Mucosa of stomach (tissue), 1 donor: ENCODE measurements at regions not wholly inside any gene's neighbourhood (a gene's known extent, or its start where the extent isn't known, plus 50 kb on each side); places are given as distances from the start of the nearest gene placed in this dataset.
"Not testable (repeated sequence)": the region's sequence is repeated elsewhere in the genome, so short reads cannot be mapped to it uniquely, and the experiment has no call there.

Experiments used
- H3K27me3 ChIP-seq: one replicate; pipeline ENCODE4 v1.7.0; 2013; ENCODE audit warnings: mild to moderate bottlenecking, low read length; ENCODE audit not compliant: control insufficient read depth, insufficient read depth
- H3K36me3 ChIP-seq: one replicate; pipeline ENCODE4 v1.7.0; 2013; ENCODE audit warnings: low read length; ENCODE audit not compliant: control insufficient read depth, insufficient read depth
- H3K4me1 ChIP-seq: one replicate; pipeline ENCODE4 v1.7.0; 2013; ENCODE audit warnings: mild to moderate bottlenecking, low read length; ENCODE audit not compliant: control insufficient read depth, insufficient read depth
- H3K4me3 ChIP-seq: one replicate; pipeline ENCODE4 v1.7.0; 2013; ENCODE audit warnings: low read length
- H3K9ac ChIP-seq: one replicate; pipeline ENCODE4 v1.7.0; 2013; ENCODE audit warnings: mild to moderate bottlenecking, low read length, moderate library complexity
- H3K9me3 ChIP-seq: one replicate; pipeline ENCODE4 v1.7.0; 2013; ENCODE audit warnings: mild to moderate bottlenecking, low read length, moderate library complexity; ENCODE audit not compliant: control insufficient read depth
- donor health status: Pancreatic carcinoma.

GRCh38 chrX:5683996-5684395, 544.7 kb downstream of the NLGN4X start:
- Histone ChIP-seq H3K4me3 (no peak overlapping the region), H3K27me3 (no peaks in the 10 kb centered on the region), H3K9ac (no peak overlapping the region), H3K9me3 (no peaks in the 10 kb centered on the region), H3K4me1 (no peaks in the 10 kb centered on the region), H3K36me3 (no peaks in the 10 kb centered on the region)

DNA sequence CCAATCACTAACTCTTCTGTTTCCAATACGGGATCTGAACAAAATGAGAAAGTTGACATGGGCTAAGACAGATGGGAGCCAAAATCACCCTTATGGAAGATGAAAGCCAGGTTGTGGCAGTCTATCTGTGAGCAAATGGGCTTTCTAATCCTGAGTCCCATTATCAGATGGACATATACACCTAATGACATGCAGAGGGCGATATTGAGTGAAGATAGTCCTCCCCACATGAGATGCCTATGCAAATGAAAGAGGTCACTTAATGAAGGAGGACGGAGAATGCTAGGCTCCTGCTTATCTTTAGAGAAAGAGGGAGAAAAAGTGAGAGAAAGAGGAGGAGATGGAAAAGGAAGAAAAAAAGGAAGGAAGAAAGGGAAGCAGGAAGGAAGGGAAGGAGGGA, 547.5 kb downstream of the NLGN4X start:
- Histone ChIP-seq H3K4me3 (no peak overlapping the region), H3K9ac (no peak overlapping the region), H3K27me3 (no peaks in the 10 kb centered on the region), H3K4me1 (no peaks in the 10 kb centered on the region), H3K36me3 (no peaks in the 10 kb centered on the region), H3K9me3 (no peaks in the 10 kb centered on the region)

- Histone ChIP-seq H3K36me3 (no peaks in the 10 kb centered on the region), H3K27me3 (no peaks in the 10 kb centered on the region)
These were observed 554.6 kb downstream of the NLGN4X start for GRCh38 chrX:5674036-5674435.

DNA sequence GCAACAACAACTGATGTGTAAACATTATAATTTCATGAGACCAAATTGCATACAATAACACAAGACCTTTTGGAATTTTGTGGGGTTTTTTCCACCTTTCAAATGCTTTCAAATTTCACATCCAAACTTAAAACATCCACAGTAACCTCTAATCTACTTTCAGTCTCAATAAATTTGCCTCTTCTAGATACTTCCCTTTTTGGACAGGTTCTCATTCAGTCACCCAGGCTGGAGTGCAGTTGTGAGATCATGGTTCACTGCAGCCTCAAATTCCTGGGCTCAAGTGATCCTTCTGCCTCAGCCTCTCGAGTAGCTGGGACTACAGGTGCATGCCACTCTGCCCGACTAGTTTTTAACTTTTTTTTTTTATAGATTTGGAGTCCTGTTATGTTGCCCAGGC, 556.6 kb downstream of the NLGN4X start:
- H3K4me1 ChIP-seq: no peaks in the 10 kb centered on the region
- no peaks in the 10 kb centered on the region for H3K27me3 ChIP-seq
- no peaks in the 10 kb centered on the region for H3K9me3 ChIP-seq
- no peak overlapping the region for H3K9ac ChIP-seq
- H3K36me3 ChIP-seq: no peaks in the 10 kb centered on the region
- no peak overlapping the region for H3K4me3 ChIP-seq

More at GRCh38 chrX:5674036-5674435, 554.6 kb downstream of the NLGN4X start:
- no peak overlapping the region for H3K9ac ChIP-seq
- H3K9me3 ChIP-seq: no peaks in the 10 kb centered on the region
- no peak overlapping the region for H3K4me3 ChIP-seq
- H3K4me1 ChIP-seq: no peaks in the 10 kb centered on the region

GRCh38 chrX:5666689-5667088, 562.0 kb downstream of the NLGN4X start:
- not testable (repeated sequence) for H3K9me3 ChIP-seq, H3K4me1 ChIP-seq, H3K4me3 ChIP-seq, H3K36me3 ChIP-seq, H3K27me3 ChIP-seq, H3K9ac ChIP-seq

- H3K4me3 ChIP-seq: no peak overlapping the region
- no peaks in the 10 kb centered on the region for H3K9me3 ChIP-seq
- no peaks in the 10 kb centered on the region for H3K4me1 ChIP-seq
- H3K9ac ChIP-seq: no peak overlapping the region
- no peaks in the 10 kb centered on the region for H3K36me3 ChIP-seq
- no peaks in the 10 kb centered on the region for H3K27me3 ChIP-seq
These were observed 572.1 kb downstream of the NLGN4X start for GRCh38 chrX:5656544-5656943.

- Histone ChIP-seq H3K9me3 (no peaks in the 10 kb centered on the region), H3K9ac (no peak overlapping the region), H3K36me3 (no peaks in the 10 kb centered on the region), H3K4me3 (no peak overlapping the region), H3K4me1 (no peaks in the 10 kb centered on the region), H3K27me3 (no peaks in the 10 kb centered on the region)
These were observed 577.8 kb downstream of the NLGN4X start for GRCh38 chrX:5650904-5651303.

- H3K4me3 ChIP-seq: no peak overlapping the region
- no peaks in the 10 kb centered on the region for H3K27me3 ChIP-seq
- H3K9ac ChIP-seq: no peak overlapping the region
- no peaks in the 10 kb centered on the region for H3K9me3 ChIP-seq
- H3K4me1 ChIP-seq: no peaks in the 10 kb centered on the region
- H3K36me3 ChIP-seq: no peaks in the 10 kb centered on the region
These were observed 579.6 kb downstream of the NLGN4X start for GRCh38 chrX:5648941-5649568.

GRCh38 chrX:5646818-5647217, 581.8 kb downstream of the NLGN4X start:
- H3K27me3 ChIP-seq: no peaks in the 10 kb centered on the region
- no peak overlapping the region for H3K4me3 ChIP-seq
- no peak overlapping the region for H3K9ac ChIP-seq
- no peaks in the 10 kb centered on the region for H3K36me3 ChIP-seq
- H3K9me3 ChIP-seq: no peaks in the 10 kb centered on the region
- H3K4me1 ChIP-seq: no peaks in the 10 kb centered on the region

GRCh38 chrX:5644776-5645175, 583.9 kb downstream of the NLGN4X start:
- H3K36me3 ChIP-seq: no peaks in the 10 kb centered on the region
- H3K4me3 ChIP-seq: no peak overlapping the region
- H3K9ac ChIP-seq: no peak overlapping the region
- no peaks in the 10 kb centered on the region for H3K4me1 ChIP-seq
- H3K9me3 ChIP-seq: no peaks in the 10 kb centered on the region
- H3K27me3 ChIP-seq: no peaks in the 10 kb centered on the region

DNA sequence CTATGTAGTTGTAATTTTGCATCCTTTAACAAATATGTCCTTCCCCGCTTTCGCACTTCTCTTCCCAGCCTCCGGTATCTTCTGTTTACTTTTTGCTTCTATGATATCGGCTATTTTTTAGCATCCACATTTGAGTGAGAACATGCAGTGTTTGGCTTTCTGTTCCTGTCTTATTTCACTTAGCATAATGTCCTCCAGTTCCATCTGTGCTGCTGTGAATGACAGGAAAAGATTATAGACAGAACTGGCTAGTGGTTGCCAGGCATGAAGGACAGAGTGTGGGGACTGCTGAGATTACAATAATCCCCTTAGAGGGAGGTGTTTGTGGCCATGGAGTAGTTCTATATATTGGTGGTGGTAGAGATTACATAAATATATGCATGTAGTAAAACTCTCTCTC, 588.6 kb downstream of the NLGN4X start:
- H3K36me3 ChIP-seq: no peaks in the 10 kb centered on the region
- no peaks in the 10 kb centered on the region for H3K9me3 ChIP-seq
- no peak overlapping the region for H3K4me3 ChIP-seq
- H3K4me1 ChIP-seq: no peaks in the 10 kb centered on the region
- H3K27me3 ChIP-seq: no peaks in the 10 kb centered on the region
- H3K9ac ChIP-seq: no peak overlapping the region

DNA sequence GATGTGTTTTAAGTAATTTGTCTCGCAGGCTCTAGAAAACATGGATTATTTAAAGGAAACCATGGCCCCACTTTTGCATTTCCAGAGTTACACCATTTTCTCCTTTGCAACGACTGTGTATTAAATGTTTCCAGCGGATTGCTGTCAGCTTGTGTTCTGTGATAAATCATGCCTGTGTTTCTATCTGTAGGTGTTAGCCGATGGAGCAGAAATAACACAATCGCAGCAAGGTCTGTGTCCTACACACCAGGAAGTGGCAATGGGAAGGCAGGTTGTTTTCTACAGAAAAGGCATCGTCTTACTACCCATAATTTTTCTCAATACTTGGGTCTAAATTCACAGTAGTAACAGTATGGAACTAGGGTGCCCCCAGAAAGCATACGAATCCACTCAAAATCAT, 590.1 kb downstream of the NLGN4X start:
- H3K9me3 ChIP-seq: no peaks in the 10 kb centered on the region
- no peaks in the 10 kb centered on the region for H3K4me1 ChIP-seq
- no peak overlapping the region for H3K9ac ChIP-seq
- no peaks in the 10 kb centered on the region for H3K36me3 ChIP-seq
- no peaks in the 10 kb centered on the region for H3K27me3 ChIP-seq
- H3K4me3 ChIP-seq: no peak overlapping the region

- no peaks in the 10 kb centered on the region for H3K27me3 ChIP-seq
- H3K36me3 ChIP-seq: no peaks in the 10 kb centered on the region
- no peaks in the 10 kb centered on the region for H3K4me1 ChIP-seq
- H3K9ac ChIP-seq: no peak overlapping the region
- H3K9me3 ChIP-seq: no peaks in the 10 kb centered on the region
- no peak overlapping the region for H3K4me3 ChIP-seq
These were observed 595.8 kb downstream of the NLGN4X start for GRCh38 chrX:5632887-5633286.
